ENCODE measurements at regions not wholly inside any gene's neighbourhood (a gene's known extent, or its start where the extent isn't known, plus 50 kb on each side); places are given as distances from the start of the nearest gene placed in this dataset.

DNA sequence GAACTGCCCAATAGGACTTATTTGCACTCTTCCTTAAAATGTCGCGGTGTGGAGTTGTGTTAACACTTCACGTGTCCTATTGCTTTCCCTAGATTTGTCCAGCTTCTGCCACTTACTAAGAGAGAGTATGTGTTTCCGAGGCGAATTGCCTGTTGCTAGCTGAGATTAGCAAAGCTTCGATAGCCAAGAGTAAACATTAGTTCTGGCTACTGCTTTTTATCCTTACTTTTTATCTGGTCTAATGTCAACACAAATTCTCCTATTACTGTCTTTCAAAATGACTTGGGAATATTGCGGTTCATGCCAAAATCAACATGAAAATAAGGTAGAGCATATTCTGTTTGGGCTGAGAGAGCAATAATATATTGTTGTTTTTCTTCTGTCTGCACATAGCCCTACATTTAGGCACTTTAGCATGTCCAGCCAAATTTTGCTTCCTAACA is 90.4 kb upstream of the VEGFC start:
- H4K20me1 ChIP-seq (ENCODE audit: insufficient read depth, low read length), result no peaks in the 10 kb centered on the region
- Mint-ChIP-seq H3K27ac (no peak overlapping the region), H3K9me3 (peaks cover 0 to 6% (median 3%) of the 10 kb centered on the region in 7 donors), H3K4me3 (no peak overlapping the region), H3K27me3 (ENCODE audit: low read depth in 3 of 3) (no peaks in the 10 kb centered on the region), H3K4me1 (no peaks in the 10 kb centered on the region), H3K36me3 (no peaks in the 10 kb centered on the region)
- H3K4me2 ChIP-seq (replicated peaks; ENCODE audit: extremely low read depth, low read length, poor library complexity, severe bottlenecking), result no peak overlapping the region
- H3K36me3 ChIP-seq (replicated peaks in 1 of 2; ENCODE audit: control insufficient read depth in 1 of 2, insufficient read depth in 2 of 2, low read length in 2 of 2), result no peaks in the 10 kb centered on the region
- no peaks in the 10 kb centered on the region for H3K9me3 ChIP-seq (replicated peaks in 1 of 2; ENCODE audit: control insufficient read depth in 1 of 2, insufficient read depth in 1 of 2, low read length in 2 of 2)
- no CpG with 5 or more reads among the region's 7 CpGs for WGBS (ENCODE audit: insufficient coverage)
- H3K79me2 ChIP-seq (ENCODE audit: insufficient read depth, low read length), result no peaks in the 10 kb centered on the region
- no peak for DNase-seq
- TF ChIP-seq, protein P1, sequence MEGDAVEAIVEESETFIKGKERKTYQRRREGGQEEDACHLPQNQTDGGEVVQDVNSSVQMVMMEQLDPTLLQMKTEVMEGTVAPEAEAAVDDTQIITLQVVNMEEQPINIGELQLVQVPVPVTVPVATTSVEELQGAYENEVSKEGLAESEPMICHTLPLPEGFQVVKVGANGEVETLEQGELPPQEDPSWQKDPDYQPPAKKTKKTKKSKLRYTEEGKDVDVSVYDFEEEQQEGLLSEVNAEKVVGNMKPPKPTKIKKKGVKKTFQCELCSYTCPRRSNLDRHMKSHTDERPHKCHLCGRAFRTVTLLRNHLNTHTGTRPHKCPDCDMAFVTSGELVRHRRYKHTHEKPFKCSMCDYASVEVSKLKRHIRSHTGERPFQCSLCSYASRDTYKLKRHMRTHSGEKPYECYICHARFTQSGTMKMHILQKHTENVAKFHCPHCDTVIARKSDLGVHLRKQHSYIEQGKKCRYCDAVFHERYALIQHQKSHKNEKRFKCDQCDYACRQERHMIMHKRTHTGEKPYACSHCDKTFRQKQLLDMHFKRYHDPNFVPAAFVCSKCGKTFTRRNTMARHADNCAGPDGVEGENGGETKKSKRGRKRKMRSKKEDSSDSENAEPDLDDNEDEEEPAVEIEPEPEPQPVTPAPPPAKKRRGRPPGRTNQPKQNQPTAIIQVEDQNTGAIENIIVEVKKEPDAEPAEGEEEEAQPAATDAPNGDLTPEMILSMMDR (IDR thresholded peaks at IDR 0.05), result no peak
- no peaks in the 10 kb centered on the region for H3K4me1 ChIP-seq (ENCODE audit: control insufficient read depth in 1 of 2, insufficient read depth in 2 of 2, low read length in 2 of 2)
- no peak overlapping the region for H3K4me3 ChIP-seq (replicated peaks in 1 of 3; ENCODE audit: low read depth in 2 of 3, low read length in 3 of 3)
- H3K27ac ChIP-seq (ENCODE audit: low read depth in 1 of 2, low read length in 2 of 2), result no peak overlapping the region
- intact Hi-C loops (cut with micrococcal nuclease), result no loop called here
- H3K27me3 ChIP-seq (ENCODE audit: control insufficient read depth in 2 of 2, insufficient read depth in 2 of 2, low read length in 2 of 2), result no peaks in the 10 kb centered on the region
- H2AFZ ChIP-seq (ENCODE audit: insufficient read depth, low read depth, low read length, poor library complexity, severe bottlenecking), result no peak overlapping the region
- H3K9ac ChIP-seq (ENCODE audit: insufficient read depth, low read length, poor library complexity, severe bottlenecking), result no peak overlapping the region

DNA sequence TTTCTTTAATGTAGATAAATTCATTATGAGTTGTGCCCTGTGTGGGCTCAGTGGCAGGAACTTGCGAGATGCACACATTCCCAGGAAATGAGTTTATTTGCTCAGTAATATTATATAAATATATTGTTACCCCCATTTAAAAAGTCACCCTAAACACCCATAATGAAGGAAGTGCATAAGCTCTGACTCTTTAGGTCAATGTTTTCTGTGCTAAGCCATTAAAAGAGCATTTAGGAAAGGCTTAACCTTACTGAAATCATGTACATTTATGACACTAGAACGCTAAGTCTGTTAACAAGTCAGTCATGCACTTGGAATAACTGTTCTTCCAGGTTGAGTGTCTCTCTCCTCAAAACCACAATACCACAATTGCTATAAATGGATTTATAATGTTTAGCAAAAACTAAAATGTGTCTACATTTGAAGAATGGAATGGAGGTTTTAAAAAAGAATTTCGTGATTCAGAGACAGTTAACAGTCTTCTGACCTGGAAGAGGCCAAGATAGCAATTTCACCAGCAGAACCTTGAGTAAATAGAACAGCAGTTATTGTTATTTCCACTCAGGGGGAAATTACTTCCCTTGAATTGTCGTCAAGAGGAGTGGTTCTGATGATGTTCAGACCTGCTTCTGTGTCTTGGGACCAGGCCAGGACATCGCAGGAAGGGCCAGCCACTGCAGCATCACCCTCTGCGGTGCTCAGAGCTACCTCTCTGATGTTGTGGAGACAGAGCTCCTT is 91.1 kb upstream of the VEGFC start:
- no peaks in the 10 kb centered on the region for H3K36me3 ChIP-seq (replicated peaks in 1 of 2; ENCODE audit: control insufficient read depth in 1 of 2, insufficient read depth in 2 of 2, low read length in 2 of 2)
- no peaks in the 10 kb centered on the region for H4K20me1 ChIP-seq (ENCODE audit: insufficient read depth, low read length)
- H3K4me3 ChIP-seq (replicated peaks in 1 of 3; ENCODE audit: low read depth in 2 of 3, low read length in 3 of 3), result no peak overlapping the region
- no peak for DNase-seq
- no peak overlapping the region for H3K4me2 ChIP-seq (replicated peaks; ENCODE audit: extremely low read depth, low read length, poor library complexity, severe bottlenecking)
- no peaks in the 10 kb centered on the region for H3K4me1 ChIP-seq (ENCODE audit: control insufficient read depth in 1 of 2, insufficient read depth in 2 of 2, low read length in 2 of 2)
- Mint-ChIP-seq H3K36me3 (no peaks in the 10 kb centered on the region), H3K4me3 (no peak overlapping the region), H3K27ac (no peak overlapping the region), H3K9me3 (peaks cover 0 to 4% (median 3%) of the 10 kb centered on the region in 7 donors), H3K4me1 (no peaks in the 10 kb centered on the region), H3K27me3 (ENCODE audit: low read depth in 3 of 3) (no peaks in the 10 kb centered on the region)
- TF ChIP-seq, protein P1 (IDR thresholded peaks at IDR 0.05), result no peak
- no peak overlapping the region for H3K27ac ChIP-seq (ENCODE audit: low read depth in 1 of 2, low read length in 2 of 2)
- H3K9ac ChIP-seq (ENCODE audit: insufficient read depth, low read length, poor library complexity, severe bottlenecking), result no peak overlapping the region
- no peaks in the 10 kb centered on the region for H3K9me3 ChIP-seq (replicated peaks in 1 of 2; ENCODE audit: control insufficient read depth in 1 of 2, insufficient read depth in 1 of 2, low read length in 2 of 2)
- H3K79me2 ChIP-seq (ENCODE audit: insufficient read depth, low read length), result no peaks in the 10 kb centered on the region
- WGBS (ENCODE audit: insufficient coverage), result 22% methylated on average over 2 of the region's 6 CpGs
- intact Hi-C loops (cut with micrococcal nuclease), result no loop called here
- H3K27me3 ChIP-seq (ENCODE audit: control insufficient read depth in 2 of 2, insufficient read depth in 2 of 2, low read length in 2 of 2), result no peaks in the 10 kb centered on the region
- H2AFZ ChIP-seq (ENCODE audit: insufficient read depth, low read depth, low read length, poor library complexity, severe bottlenecking), result no peak overlapping the region

All from CD14-positive monocyte (primary cell).